ENCODE measurements at regions not wholly inside any gene's neighbourhood (a gene's known extent, or its start where the extent isn't known, plus 50 kb on each side); places are given as distances from the start of the nearest gene placed in this dataset.

GRCh38 chr1:98355656-98356383 is 305.7 kb upstream of the SNX7 start:
- Mint-ChIP-seq H3K4me1 (peaks cover 10% of the 10 kb centered on the region), H3K36me3 (no peaks in the 10 kb centered on the region), H3K9me3 (peaks cover 2% of the 10 kb centered on the region), H3K4me3 (no peak overlapping the region), H3K27ac (no peak overlapping the region)
- DNase-seq (ENCODE audit: low spot score in 2 of 2) (no peak), ATAC-seq (no peak)

- no peak overlapping the region for H3K27ac Mint-ChIP-seq
- ATAC-seq (no peak), DNase-seq (ENCODE audit: low spot score in 2 of 2) (no peak)
- H3K4me1 Mint-ChIP-seq, result peaks cover 10% of the 10 kb centered on the region
- no peaks in the 10 kb centered on the region for H3K36me3 Mint-ChIP-seq
- peaks cover 2% of the 10 kb centered on the region for H3K9me3 Mint-ChIP-seq
- no peak overlapping the region for H3K4me3 Mint-ChIP-seq
Measured at GRCh38 chr1:98352378-98352777, 309.1 kb upstream of the SNX7 start.

GRCh38 chr1:98351561-98351960 is 310.0 kb upstream of the SNX7 start:
- Mint-ChIP-seq H3K4me3 (no peak overlapping the region), H3K9me3 (peaks cover 2% of the 10 kb centered on the region), H3K4me1 (peaks cover 10% of the 10 kb centered on the region), H3K27ac (no peak overlapping the region), H3K36me3 (no peaks in the 10 kb centered on the region)
- DNase-seq (ENCODE audit: low spot score in 2 of 2), result no peak
- no peak for ATAC-seq

GRCh38 chr1:98345417-98345816 is 316.1 kb upstream of the SNX7 start:
- Mint-ChIP-seq H3K4me3 (no peak overlapping the region), H3K27ac (no peak overlapping the region), H3K9me3 (no peaks in the 10 kb centered on the region), H3K4me1 (no peaks in the 10 kb centered on the region), H3K36me3 (no peaks in the 10 kb centered on the region)
- ATAC-seq, result no peak
- DNase-seq (ENCODE audit: low spot score in 2 of 2), result no peak

GRCh38 chr1:98344731-98345130 is 316.8 kb upstream of the SNX7 start:
- Mint-ChIP-seq H3K27ac (no peak overlapping the region), H3K4me1 (no peaks in the 10 kb centered on the region), H3K9me3 (no peaks in the 10 kb centered on the region), H3K4me3 (no peak overlapping the region), H3K36me3 (no peaks in the 10 kb centered on the region)
- DNase-seq (ENCODE audit: low spot score in 2 of 2), result no peak
- no peak for ATAC-seq

- Mint-ChIP-seq H3K27ac (no peak overlapping the region), H3K4me1 (no peaks in the 10 kb centered on the region), H3K36me3 (no peaks in the 10 kb centered on the region)
Measured at GRCh38 chr1:98342566-98342965, 319.0 kb upstream of the SNX7 start.

GRCh38 chr1:98340511-98340910 is 321.0 kb upstream of the SNX7 start:
- Mint-ChIP-seq H3K9me3 (no peaks in the 10 kb centered on the region), H3K4me3 (no peak overlapping the region), H3K4me1 (no peaks in the 10 kb centered on the region), H3K27ac (no peak overlapping the region), H3K36me3 (no peaks in the 10 kb centered on the region)
- no peak for DNase-seq (ENCODE audit: low spot score in 2 of 2)
- no peak for ATAC-seq

More at GRCh38 chr1:98342566-98342965, 319.0 kb upstream of the SNX7 start:
- DNase-seq (ENCODE audit: low spot score in 2 of 2), result no peak
- H3K4me3 Mint-ChIP-seq, result no peak overlapping the region
- no peak for ATAC-seq
- no peaks in the 10 kb centered on the region for H3K9me3 Mint-ChIP-seq

GRCh38 chr1:98336472-98337083 is 324.9 kb upstream of the SNX7 start:
- H3K4me1 Mint-ChIP-seq, result peaks cover 7% of the 10 kb centered on the region
- H3K4me3 Mint-ChIP-seq, result no peak overlapping the region
- no peak for DNase-seq (ENCODE audit: low spot score in 2 of 2)
- H3K9me3 Mint-ChIP-seq, result no peaks in the 10 kb centered on the region
- H3K27ac Mint-ChIP-seq, result no peak overlapping the region
- no peaks in the 10 kb centered on the region for H3K36me3 Mint-ChIP-seq
- no peak for ATAC-seq

GRCh38 chr1:98333936-98334335 is 327.6 kb upstream of the SNX7 start:
- DNase-seq (ENCODE audit: low spot score in 2 of 2) (no peak), ATAC-seq (no peak)
- H3K27ac Mint-ChIP-seq, result no peak overlapping the region
- no peaks in the 10 kb centered on the region for H3K36me3 Mint-ChIP-seq
- H3K4me1 Mint-ChIP-seq, result peaks cover 7% of the 10 kb centered on the region
- H3K4me3 Mint-ChIP-seq, result no peak overlapping the region
- H3K9me3 Mint-ChIP-seq, result no peaks in the 10 kb centered on the region

GRCh38 chr1:98333406-98333805 is 328.1 kb upstream of the SNX7 start:
- Mint-ChIP-seq H3K36me3 (no peaks in the 10 kb centered on the region), H3K9me3 (no peaks in the 10 kb centered on the region), H3K4me1 (peaks cover 7% of the 10 kb centered on the region), H3K4me3 (no peak overlapping the region), H3K27ac (no peak overlapping the region)
- ATAC-seq (no peak), DNase-seq (ENCODE audit: low spot score in 2 of 2) (no peak)

GRCh38 chr1:98331718-98332311 is 329.7 kb upstream of the SNX7 start:
- H3K27ac Mint-ChIP-seq, result no peak overlapping the region
- no peak overlapping the region for H3K4me3 Mint-ChIP-seq
- no peak for DNase-seq (ENCODE audit: low spot score in 2 of 2)
- ATAC-seq, result no peak
- no peaks in the 10 kb centered on the region for H3K36me3 Mint-ChIP-seq
- peaks cover 12% of the 10 kb centered on the region for H3K4me1 Mint-ChIP-seq
- no peaks in the 10 kb centered on the region for H3K9me3 Mint-ChIP-seq

- H3K4me3 Mint-ChIP-seq, result no peak overlapping the region
- no peaks in the 10 kb centered on the region for H3K36me3 Mint-ChIP-seq
- no peak overlapping the region for H3K27ac Mint-ChIP-seq
- H3K9me3 Mint-ChIP-seq, result no peaks in the 10 kb centered on the region
- DNase-seq (ENCODE audit: low spot score in 2 of 2) (no peak), ATAC-seq (no peak)
- peaks cover 13% of the 10 kb centered on the region for H3K4me1 Mint-ChIP-seq
Measured at GRCh38 chr1:98331243-98331642, 330.3 kb upstream of the SNX7 start.

- H3K27ac Mint-ChIP-seq, result no peak overlapping the region
Measured at GRCh38 chr1:98330224-98330623, 331.3 kb upstream of the SNX7 start.

GRCh38 chr1:98328855-98329254 is 332.7 kb upstream of the SNX7 start:
- DNase-seq (ENCODE audit: low spot score in 2 of 2), result no peak
- Mint-ChIP-seq H3K9me3 (no peaks in the 10 kb centered on the region), H3K36me3 (no peaks in the 10 kb centered on the region), H3K4me3 (no peak overlapping the region), H3K4me1 (peaks cover 25% of the 10 kb centered on the region), H3K27ac (no peak overlapping the region)
- no peak for ATAC-seq

More at GRCh38 chr1:98330224-98330623, 331.3 kb upstream of the SNX7 start:
- no peaks in the 10 kb centered on the region for H3K36me3 Mint-ChIP-seq
- ATAC-seq, result no peak
- H3K4me3 Mint-ChIP-seq, result no peak overlapping the region
- no peak for DNase-seq (ENCODE audit: low spot score in 2 of 2)
- H3K4me1 Mint-ChIP-seq, result peaks cover 13% of the 10 kb centered on the region
- H3K9me3 Mint-ChIP-seq, result no peaks in the 10 kb centered on the region

GRCh38 chr1:98327220-98327861 is 334.2 kb upstream of the SNX7 start:
- DNase-seq (ENCODE audit: low spot score in 2 of 2) (no peak), ATAC-seq (no peak)
- Mint-ChIP-seq H3K36me3 (no peaks in the 10 kb centered on the region), H3K9me3 (no peaks in the 10 kb centered on the region), H3K4me1 (peaks cover 28% of the 10 kb centered on the region), H3K4me3 (no peak overlapping the region), H3K27ac (no peak overlapping the region)
